HCT116 (cell line): ENCODE measurements at regions not wholly inside any gene's neighbourhood (a gene's known extent, or its start where the extent isn't known, plus 50 kb on each side); places are given as distances from the start of the nearest gene placed in this dataset.

ENCODE experiments used
- EZH2 ChIP-seq: fragments of 200-600 bp; sonication (generic); IDR thresholded peaks from 2 replicates; pipeline ENCODE4 v1.6.1; 2017; ENCODE audit warnings: antibody characterized with exemption, mixed run types
- EZH2phosphoT487 ChIP-seq: fragments of 200-600 bp; IDR thresholded peaks from 2 replicates; pipeline ENCODE4 v1.6.1; 2018; ENCODE audit warnings: antibody characterized with exemption, borderline replicate concordance
- POLR2AphosphoS5 ChIP-seq: IDR thresholded peaks from 2 replicates; pipeline ENCODE4 v1.6.1; 2011; ENCODE audit warnings: mild to moderate bottlenecking, low read depth, low read length, moderate library complexity
- RAD21 ChIP-seq: IDR thresholded peaks from 2 replicates; pipeline ENCODE4 v1.6.1; 2012; ENCODE audit warnings: low read depth, mild to moderate bottlenecking
- TCF7L2 ChIP-seq: IDR thresholded peaks from 2 replicates; pipeline ENCODE4 v1.7.0; 2011; ENCODE audit warnings: borderline replicate concordance, inconsistent platforms; ENCODE audit not compliant: insufficient read depth, insufficient read length; ENCODE audit errors: extremely low read depth
- YY1 ChIP-seq: IDR thresholded peaks from 2 replicates; pipeline ENCODE4 v1.6.1; 2011; ENCODE audit warnings: low read length, low read depth, moderate library complexity, mild to moderate bottlenecking; ENCODE audit not compliant: insufficient replicate concordance; ENCODE audit errors: extremely low read depth
- TF ChIP-seq, protein P1 (sequence below): IDR thresholded peaks from 2 replicates; pipeline ENCODE4 v1.6.1; 2012

DNA sequence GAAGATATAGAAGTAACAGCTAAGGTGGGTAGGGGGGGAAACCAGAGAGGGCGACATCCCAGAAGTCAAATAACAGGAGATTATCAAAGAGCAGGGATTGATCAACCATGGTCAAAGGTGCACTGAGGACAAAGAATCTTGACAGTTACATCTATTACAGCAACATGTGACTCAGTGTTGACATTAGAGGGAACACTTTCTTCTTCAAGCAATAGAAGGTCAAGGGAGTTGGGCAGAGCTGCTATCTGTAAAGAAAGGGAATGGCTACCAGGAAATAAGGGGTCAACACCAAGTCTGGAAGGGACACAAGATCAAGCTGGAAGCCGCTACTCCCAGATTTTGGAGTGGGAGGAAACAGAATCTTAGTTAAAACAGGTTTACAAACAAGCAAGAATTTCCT lies 611.0 kb downstream of the TSN start:
- TF ChIP-seq, protein P1, sequence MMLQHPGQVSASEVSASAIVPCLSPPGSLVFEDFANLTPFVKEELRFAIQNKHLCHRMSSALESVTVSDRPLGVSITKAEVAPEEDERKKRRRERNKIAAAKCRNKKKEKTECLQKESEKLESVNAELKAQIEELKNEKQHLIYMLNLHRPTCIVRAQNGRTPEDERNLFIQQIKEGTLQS = no peak
- no peak for TF ChIP-seq EZH2phosphoT487
- no peak for TF ChIP-seq EZH2
- TF ChIP-seq TCF7L2 = no peak
- TF ChIP-seq POLR2AphosphoS5 = no peak
- TF ChIP-seq YY1 = no peak
- no peak for TF ChIP-seq RAD21
